Parathyroid adenoma (tissue), 2 donors: ENCODE measurements at regions not wholly inside any gene's neighbourhood (a gene's known extent, or its start where the extent isn't known, plus 50 kb on each side); places are given as distances from the start of the nearest gene placed in this dataset.

ENCODE experiments used
- H2AFZ ChIP-seq: fragments of 300-600 bp; sonication (generic); one replicate; pipeline ENCODE4 v1.7.0; 2017; ENCODE audit warnings: antibody characterized with exemption, mild to moderate bottlenecking
- H3K27ac ChIP-seq: fragments of 300-600 bp; sonication (generic); one replicate; pipeline ENCODE4 v1.7.0; 2017
- H3K27me3 ChIP-seq: fragments of 300-600 bp; sonication (generic); one replicate; pipeline ENCODE4 v1.7.0; 2017; ENCODE audit warnings: low read length; ENCODE audit not compliant: control insufficient read depth, insufficient read depth
- H3K36me3 ChIP-seq: fragments of 300-600 bp; sonication (generic); one replicate; pipeline ENCODE4 v1.7.0; 2017; ENCODE audit warnings: low read length; ENCODE audit not compliant: control insufficient read depth, insufficient read depth
- H3K4me1 ChIP-seq: fragments of 300-600 bp; sonication (generic); one replicate; pipeline ENCODE4 v1.7.0; 2017; ENCODE audit warnings: control low read depth
- H3K4me2 ChIP-seq: fragments of 300-600 bp; sonication (generic); one replicate; pipeline ENCODE4 v1.7.0; 2017; ENCODE audit warnings: low read length
- H3K4me3 ChIP-seq: fragments of 300-600 bp; sonication (generic); one replicate; pipeline ENCODE4 v1.7.0; 2017; ENCODE audit warnings: low read depth, low read length
- H3K79me2 ChIP-seq: fragments of 300-600 bp; sonication (generic); one replicate; pipeline ENCODE4 v1.7.0; 2017; ENCODE audit warnings: control low read depth
- H3K9ac ChIP-seq: fragments of 300-600 bp; sonication (generic); one replicate; pipeline ENCODE4 v1.7.0; 2017; ENCODE audit warnings: mild to moderate bottlenecking
- H3K9me3 ChIP-seq: fragments of 300-600 bp; sonication (generic); one replicate; pipeline ENCODE4 v1.7.0; 2017; ENCODE audit warnings: low read length; ENCODE audit not compliant: control insufficient read depth
- TF ChIP-seq, protein P1 (sequence below): fragments of 300-600 bp; sonication (generic); IDR thresholded peaks from one replicate; pipeline ENCODE4 v1.7.0; 2017; ENCODE audit warnings: antibody characterized with exemption, mild to moderate bottlenecking
- donor health status: primary hyperparathyroidism.

DNA sequence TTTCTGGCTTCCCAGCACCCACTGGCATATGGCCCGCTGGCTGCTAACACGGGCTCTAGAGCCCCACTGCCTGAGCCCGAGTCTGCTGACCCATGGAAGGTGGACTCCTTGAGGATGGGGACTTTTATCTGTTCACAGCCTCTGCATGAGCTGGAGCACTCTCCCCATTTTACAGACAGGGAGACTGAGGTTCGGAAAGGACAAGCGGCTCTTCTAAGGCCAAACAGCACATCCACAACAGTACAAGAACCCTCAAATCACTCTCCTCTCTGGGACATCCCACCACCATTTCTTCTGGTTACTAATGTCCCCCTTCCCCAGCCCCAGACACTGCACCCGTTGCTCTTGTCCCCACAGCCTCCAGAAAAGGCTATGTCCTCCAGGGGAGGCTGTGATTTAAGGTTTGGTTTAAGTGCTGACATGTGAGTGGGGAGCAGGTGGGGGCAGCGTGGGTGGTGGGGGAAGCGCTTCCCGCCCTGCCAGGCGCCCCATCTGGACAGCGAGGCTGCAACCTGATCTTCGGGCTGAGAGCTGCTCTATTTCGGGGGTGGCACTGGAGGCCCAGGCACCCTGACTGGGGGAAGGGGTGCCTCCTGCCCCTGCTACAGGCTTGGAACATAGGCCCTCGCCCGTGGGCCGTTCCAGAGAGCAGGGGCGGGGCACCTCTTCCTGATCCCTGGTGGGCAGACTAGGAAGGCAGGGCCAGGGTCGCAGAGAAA, 104.8 kb upstream of the WNT4 start:
- TF ChIP-seq, protein P1, sequence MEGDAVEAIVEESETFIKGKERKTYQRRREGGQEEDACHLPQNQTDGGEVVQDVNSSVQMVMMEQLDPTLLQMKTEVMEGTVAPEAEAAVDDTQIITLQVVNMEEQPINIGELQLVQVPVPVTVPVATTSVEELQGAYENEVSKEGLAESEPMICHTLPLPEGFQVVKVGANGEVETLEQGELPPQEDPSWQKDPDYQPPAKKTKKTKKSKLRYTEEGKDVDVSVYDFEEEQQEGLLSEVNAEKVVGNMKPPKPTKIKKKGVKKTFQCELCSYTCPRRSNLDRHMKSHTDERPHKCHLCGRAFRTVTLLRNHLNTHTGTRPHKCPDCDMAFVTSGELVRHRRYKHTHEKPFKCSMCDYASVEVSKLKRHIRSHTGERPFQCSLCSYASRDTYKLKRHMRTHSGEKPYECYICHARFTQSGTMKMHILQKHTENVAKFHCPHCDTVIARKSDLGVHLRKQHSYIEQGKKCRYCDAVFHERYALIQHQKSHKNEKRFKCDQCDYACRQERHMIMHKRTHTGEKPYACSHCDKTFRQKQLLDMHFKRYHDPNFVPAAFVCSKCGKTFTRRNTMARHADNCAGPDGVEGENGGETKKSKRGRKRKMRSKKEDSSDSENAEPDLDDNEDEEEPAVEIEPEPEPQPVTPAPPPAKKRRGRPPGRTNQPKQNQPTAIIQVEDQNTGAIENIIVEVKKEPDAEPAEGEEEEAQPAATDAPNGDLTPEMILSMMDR, result no peak
- no peaks in the 10 kb centered on the region for H3K27me3 ChIP-seq
- no peaks in the 10 kb centered on the region for H3K9me3 ChIP-seq
- no peak overlapping the region for H3K27ac ChIP-seq
- H3K4me1 ChIP-seq, result no peaks in the 10 kb centered on the region
- H3K4me3 ChIP-seq, result no peak overlapping the region
- H3K79me2 ChIP-seq, result no peaks in the 10 kb centered on the region
- H2AFZ ChIP-seq, result no peak overlapping the region
- H3K36me3 ChIP-seq, result no peaks in the 10 kb centered on the region
- no peak overlapping the region for H3K4me2 ChIP-seq
- no peak overlapping the region for H3K9ac ChIP-seq

DNA sequence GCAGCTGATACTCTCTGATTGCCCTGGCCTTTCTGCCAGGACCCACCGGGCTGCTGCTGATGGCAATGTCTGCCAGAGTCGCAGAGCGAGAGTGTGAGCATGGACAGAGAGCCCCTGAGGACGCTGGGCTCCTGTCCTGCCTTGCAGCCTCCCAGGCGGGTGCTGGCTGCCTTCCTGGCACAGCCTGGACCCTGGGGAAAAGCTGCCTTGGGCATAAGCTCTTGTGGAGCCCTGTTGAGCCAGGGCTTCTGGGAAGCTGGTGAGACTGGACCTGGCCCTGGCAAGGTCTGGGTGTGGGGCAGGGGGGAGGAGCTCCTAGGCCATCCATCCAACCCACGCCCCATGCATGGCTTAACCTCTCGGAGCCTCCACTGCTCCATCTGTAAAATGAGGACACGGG, 105.8 kb upstream of the WNT4 start:
- Histone ChIP-seq H3K9ac (no peak overlapping the region), H3K4me2 (no peak overlapping the region), H3K9me3 (no peaks in the 10 kb centered on the region), H3K27me3 (no peaks in the 10 kb centered on the region), H3K36me3 (no peaks in the 10 kb centered on the region), H2AFZ (no peak overlapping the region), H3K4me3 (no peak overlapping the region), H3K27ac (no peak overlapping the region), H3K4me1 (no peaks in the 10 kb centered on the region), H3K79me2 (no peaks in the 10 kb centered on the region)
- TF ChIP-seq, protein P1, result no peak

DNA sequence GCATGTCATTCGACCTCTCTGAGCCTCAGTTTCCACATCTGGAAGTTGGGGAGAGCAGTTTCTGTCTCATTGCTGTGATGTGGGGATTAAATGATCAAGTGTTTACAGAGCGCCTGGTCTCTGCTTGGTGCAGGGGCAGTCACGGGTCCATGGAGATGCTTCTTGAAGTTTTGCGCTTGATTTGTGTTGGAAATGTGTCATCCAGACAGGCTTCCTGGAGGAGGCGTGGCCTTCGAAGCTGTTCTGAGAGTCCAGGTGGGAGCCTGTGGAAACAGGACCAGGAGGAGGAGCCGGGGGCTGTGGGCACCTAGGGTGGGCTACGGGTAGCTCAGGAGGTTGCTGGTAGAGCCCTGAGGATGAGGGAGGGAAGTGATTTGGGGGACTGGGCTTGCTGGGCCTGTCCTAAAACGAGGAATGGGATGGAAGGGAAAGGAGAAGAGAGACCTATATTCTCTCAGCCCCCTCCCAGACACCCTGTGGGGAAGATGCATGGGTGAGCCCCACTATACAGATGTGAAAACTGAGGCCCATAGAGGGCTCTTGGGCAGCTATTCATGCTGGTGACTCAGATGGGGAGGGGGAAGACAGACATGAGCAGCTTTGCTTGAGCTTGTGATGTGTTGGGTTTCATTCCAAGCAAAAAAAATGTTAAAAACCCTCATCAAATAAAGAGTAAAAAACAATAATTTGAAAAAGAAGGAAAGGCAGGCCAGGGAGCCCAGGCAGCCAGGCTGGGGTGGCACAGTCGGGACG, 107.2 kb upstream of the WNT4 start:
- Histone ChIP-seq H2AFZ (no peak overlapping the region), H3K4me1 (no peaks in the 10 kb centered on the region), H3K36me3 (no peaks in the 10 kb centered on the region), H3K4me3 (no peak overlapping the region), H3K27ac (no peak overlapping the region), H3K9me3 (no peaks in the 10 kb centered on the region), H3K4me2 (no peak overlapping the region), H3K27me3 (no peaks in the 10 kb centered on the region), H3K9ac (no peak overlapping the region), H3K79me2 (no peaks in the 10 kb centered on the region)
- TF ChIP-seq, protein P1, result no peak

DNA sequence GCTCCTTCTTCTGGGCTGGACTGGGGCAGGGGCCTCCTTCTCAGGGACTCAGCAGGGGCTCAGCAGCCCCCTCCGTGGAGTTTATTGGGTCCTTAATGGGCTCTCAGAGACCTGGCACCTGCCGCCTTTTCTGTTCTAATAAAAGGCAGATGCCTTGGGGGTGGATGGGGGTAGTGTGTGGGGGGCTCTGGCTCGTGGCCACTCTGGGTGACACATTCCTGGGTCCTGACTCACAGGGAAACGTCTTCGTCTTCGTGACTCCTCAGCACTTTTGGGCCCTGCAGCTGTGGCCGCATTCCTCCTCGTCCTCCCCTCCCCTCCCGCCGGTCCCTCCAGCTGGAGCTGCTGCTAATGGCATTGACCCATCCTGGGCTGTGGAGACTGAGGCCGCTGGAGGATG, 107.8 kb upstream of the WNT4 start:
- no peaks in the 10 kb centered on the region for H3K27me3 ChIP-seq
- no peak overlapping the region for H3K27ac ChIP-seq
- TF ChIP-seq, protein P1, result no peak

More for the DNA sequence above, 107.8 kb upstream of the WNT4 start:
- Histone ChIP-seq H3K36me3 (no peaks in the 10 kb centered on the region), H3K9ac (no peak overlapping the region), H2AFZ (no peak overlapping the region), H3K4me1 (no peaks in the 10 kb centered on the region), H3K4me2 (no peak overlapping the region), H3K79me2 (no peaks in the 10 kb centered on the region), H3K4me3 (no peak overlapping the region), H3K9me3 (no peaks in the 10 kb centered on the region)
